Suprapubic skin (tissue), 3 donors: ENCODE measurements at regions not wholly inside any gene's neighbourhood (a gene's known extent, or its start where the extent isn't known, plus 50 kb on each side); places are given as distances from the start of the nearest gene placed in this dataset.

Experiments
- POLR2A ChIP-seq, 2 donors: fragments of 450-650 bp; IDR thresholded peaks; one replicate each; pipeline ENCODE4 v1.6.1; 2017; ENCODE audit warnings: antibody characterized with exemption in 2 of 2, mild to moderate bottlenecking in 2 of 2, moderate library complexity in 2 of 2
- TF ChIP-seq, protein P1 (sequence below), 2 donors: fragments of 200-600 bp in 1 of 2; fragments of 450-650 bp in 1 of 2; sonication (generic) in 1 of 2; IDR thresholded peaks; one replicate each; pipeline ENCODE4 v1.5.1; 2016 to 2019; ENCODE audit warnings: antibody characterized with exemption in 2 of 2, mild to moderate bottlenecking in 1 of 2, moderate library complexity in 1 of 2

DNA sequence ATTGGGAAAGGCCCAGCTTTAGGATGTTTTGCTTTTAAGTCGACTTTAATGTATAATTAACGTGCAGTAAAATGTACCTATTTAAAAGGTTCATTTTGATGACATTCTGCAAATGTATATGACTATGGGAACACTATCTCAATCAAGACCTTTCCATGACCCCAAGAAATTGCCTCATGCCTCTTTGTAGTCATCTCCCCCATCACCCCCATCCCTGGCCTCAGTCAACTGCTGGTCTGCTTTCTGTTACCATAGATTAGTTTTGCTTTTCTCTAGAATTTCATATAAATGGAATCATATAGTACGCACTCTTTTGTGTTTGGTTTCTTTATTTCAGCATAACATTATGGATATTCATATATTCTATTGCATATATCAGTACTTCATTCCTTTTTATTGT is 80.7 kb upstream of the C9orf72 start:
- TF ChIP-seq, protein P1, sequence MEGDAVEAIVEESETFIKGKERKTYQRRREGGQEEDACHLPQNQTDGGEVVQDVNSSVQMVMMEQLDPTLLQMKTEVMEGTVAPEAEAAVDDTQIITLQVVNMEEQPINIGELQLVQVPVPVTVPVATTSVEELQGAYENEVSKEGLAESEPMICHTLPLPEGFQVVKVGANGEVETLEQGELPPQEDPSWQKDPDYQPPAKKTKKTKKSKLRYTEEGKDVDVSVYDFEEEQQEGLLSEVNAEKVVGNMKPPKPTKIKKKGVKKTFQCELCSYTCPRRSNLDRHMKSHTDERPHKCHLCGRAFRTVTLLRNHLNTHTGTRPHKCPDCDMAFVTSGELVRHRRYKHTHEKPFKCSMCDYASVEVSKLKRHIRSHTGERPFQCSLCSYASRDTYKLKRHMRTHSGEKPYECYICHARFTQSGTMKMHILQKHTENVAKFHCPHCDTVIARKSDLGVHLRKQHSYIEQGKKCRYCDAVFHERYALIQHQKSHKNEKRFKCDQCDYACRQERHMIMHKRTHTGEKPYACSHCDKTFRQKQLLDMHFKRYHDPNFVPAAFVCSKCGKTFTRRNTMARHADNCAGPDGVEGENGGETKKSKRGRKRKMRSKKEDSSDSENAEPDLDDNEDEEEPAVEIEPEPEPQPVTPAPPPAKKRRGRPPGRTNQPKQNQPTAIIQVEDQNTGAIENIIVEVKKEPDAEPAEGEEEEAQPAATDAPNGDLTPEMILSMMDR (IDR thresholded peaks at IDR 0.05) = no peak
- TF ChIP-seq POLR2A (IDR thresholded peaks at IDR 0.05) = no peak
